Common myeloid progenitor, CD34-positive (primary cell): ENCODE measurements at regions not wholly inside any gene's neighbourhood (a gene's known extent, or its start where the extent isn't known, plus 50 kb on each side); places are given as distances from the start of the nearest gene placed in this dataset.

Source experiments
- CTCF ChIA-PET: fragments of 350-600 bp; sonication (Branson Sonifier 250); formaldehyde crosslinking; loops from one replicate; lab custom pipeline; 2021; ENCODE audit warnings: antibody characterized with exemption; lab: Charles Lee
- POLR2A ChIA-PET: fragments of 350-600 bp; sonication (Branson Sonifier 250); formaldehyde crosslinking; loops from one replicate; lab custom pipeline; 2021; ENCODE audit warnings: antibody characterized with exemption; lab: Charles Lee
- DNase-seq, 3 donors: peaks; one replicate each; pipeline versions ENCODE4 v3.0.0 to v3.0.0-alpha.2; 2013
- H3K27ac ChIP-seq, 2 experiments: 1 replicate in 1 of 2; 2 replicates in 1 of 2; pipeline ENCODE4 v1.7.0; 2013; ENCODE audit warnings: inconsistent platforms in 2 of 2, low read length in 2 of 2, mild to moderate bottlenecking in 2 of 2, low read depth in 1 of 2, moderate library complexity in 1 of 2; ENCODE audit not compliant: severe bottlenecking in 2 of 2, insufficient read depth in 1 of 2, poor library complexity in 1 of 2
- H3K27me3 ChIP-seq, 5 experiments: replicated peaks in 2 of 5; 1 replicate in 3 of 5; 2 replicates in 2 of 5; pipeline versions ENCODE4 v1.6.1 to v1.7.0; 2013; ENCODE audit warnings: low read length in 4 of 5, mild to moderate bottlenecking in 2 of 5, moderate library complexity in 2 of 5, inconsistent platforms in 1 of 5; ENCODE audit not compliant: insufficient read depth in 5 of 5, control insufficient read depth in 4 of 5
- H3K36me3 ChIP-seq, 4 experiments: 1 replicate in 2 of 4; 2 replicates in 2 of 4; pipeline versions ENCODE4 v1.6.1 to v1.7.0; 2013; ENCODE audit warnings: low read length in 3 of 4, control low read depth in 1 of 4, mild to moderate bottlenecking in 1 of 4; ENCODE audit not compliant: control insufficient read depth in 4 of 4, insufficient read depth in 4 of 4
- H3K4me1 ChIP-seq, 4 experiments: 1 replicate in 3 of 4; 2 replicates in 1 of 4; pipeline versions ENCODE4 v1.6.1 to v1.7.1; 2013; ENCODE audit warnings: low read length in 3 of 4, mild to moderate bottlenecking in 3 of 4, control low read depth in 1 of 4, inconsistent platforms in 1 of 4, moderate library complexity in 1 of 4; ENCODE audit not compliant: control insufficient read depth in 4 of 4, insufficient read depth in 4 of 4; ENCODE audit errors: control extremely low read depth in 1 of 4
- H3K4me3 ChIP-seq, 7 experiments: 1 replicate in 4 of 7; 2 replicates in 3 of 7; pipeline versions ENCODE4 v1.5.1 to v1.7.0; 2013; ENCODE audit warnings: mild to moderate bottlenecking in 7 of 7, low read length in 6 of 7, moderate library complexity in 6 of 7, inconsistent platforms in 2 of 7, low read depth in 2 of 7, control low read depth in 1 of 7; ENCODE audit not compliant: insufficient read depth in 4 of 7, control insufficient read depth in 1 of 7; ENCODE audit errors: extremely low read depth in 1 of 7
- H3K9me3 ChIP-seq, 5 experiments: 1 replicate in 4 of 5; 2 replicates in 1 of 5; pipeline versions ENCODE4 v1.6.1 to v1.7.1; 2013; ENCODE audit warnings: low read length in 4 of 5, mild to moderate bottlenecking in 2 of 5, inconsistent platforms in 1 of 5, low read depth in 1 of 5, moderate library complexity in 1 of 5; ENCODE audit not compliant: control insufficient read depth in 4 of 5, insufficient read depth in 2 of 5; ENCODE audit errors: control extremely low read depth in 1 of 5
- WGBS: methylation state at CpG from one replicate; pipeline ENCODE4 v1.1.5; 2013; ENCODE audit not compliant: insufficient coverage; 5-methylcytosine and 5-hydroxymethylcytosine counted together

GRCh38 chr6:142542704-142543233 lies 241.0 kb downstream of the ADGRG6 start:
- Histone ChIP-seq H3K9me3 (no peaks in the 10 kb centered on the region), H3K4me3 (no peak overlapping the region), H3K4me1 (no peaks in the 10 kb centered on the region), H3K36me3 (no peaks in the 10 kb centered on the region), H3K27ac (no peak overlapping the region), H3K27me3 (no peaks in the 10 kb centered on the region)
- ChIA-PET CTCF (no interaction called here), POLR2A (no interaction called here)
- no peak for DNase-seq
- 96% methylated on average over 8 of the region's 14 CpGs for WGBS

GRCh38 chr6:142543606-142544005 lies 241.8 kb downstream of the ADGRG6 start:
- Histone ChIP-seq H3K4me1 (no peaks in the 10 kb centered on the region), H3K4me3 (no peak overlapping the region), H3K9me3 (no peaks in the 10 kb centered on the region), H3K36me3 (no peaks in the 10 kb centered on the region), H3K27ac (no peak overlapping the region), H3K27me3 (no peaks in the 10 kb centered on the region)
- POLR2A ChIA-PET: no interaction called here
- 64% methylated on average over 2 of the region's 2 CpGs for WGBS
- CTCF ChIA-PET: no interaction called here
- no peak for DNase-seq

GRCh38 chr6:142544199-142544838 lies 242.5 kb downstream of the ADGRG6 start:
- ChIA-PET POLR2A (no interaction called here), CTCF (no interaction called here)
- Histone ChIP-seq H3K27ac (no peak overlapping the region), H3K4me1 (no peaks in the 10 kb centered on the region), H3K27me3 (no peaks in the 10 kb centered on the region), H3K9me3 (no peaks in the 10 kb centered on the region), H3K4me3 (no peak overlapping the region), H3K36me3 (no peaks in the 10 kb centered on the region)
- DNase-seq: no peak

GRCh38 chr6:142545147-142545546 lies 243.3 kb downstream of the ADGRG6 start:
- H3K27me3 ChIP-seq: no peaks in the 10 kb centered on the region
- WGBS: 80% methylated on average over 1 of the region's 4 CpGs
- CTCF ChIA-PET: no interaction called here

GRCh38 chr6:142548566-142548965 lies 246.8 kb downstream of the ADGRG6 start:
- Histone ChIP-seq H3K9me3 (no peaks in the 10 kb centered on the region), H3K27me3 (no peaks in the 10 kb centered on the region), H3K4me1 (no peaks in the 10 kb centered on the region), H3K27ac (no peak overlapping the region), H3K36me3 (no peaks in the 10 kb centered on the region), H3K4me3 (no peak overlapping the region)
- WGBS: 100% methylated on average over 1 of the region's 1 CpG
- ChIA-PET CTCF (no interaction called here), POLR2A (no interaction called here)
- DNase-seq: no peak

More at GRCh38 chr6:142545147-142545546, 243.3 kb downstream of the ADGRG6 start:
- DNase-seq: no peak
- Histone ChIP-seq H3K27ac (no peak overlapping the region), H3K4me1 (no peaks in the 10 kb centered on the region), H3K4me3 (no peak overlapping the region), H3K36me3 (no peaks in the 10 kb centered on the region), H3K9me3 (no peaks in the 10 kb centered on the region)
- POLR2A ChIA-PET: no interaction called here

GRCh38 chr6:142550310-142551063 lies 248.7 kb downstream of the ADGRG6 start:
- H3K27me3 ChIP-seq: no peaks in the 10 kb centered on the region
- POLR2A ChIA-PET: interaction anchor here (0.5 kb wide), 1 partner anchor 31 kb away, joined by 3 read pairs; no protein-coding TSS in a partner anchor
- CTCF ChIA-PET: no interaction called here
- H3K9me3 ChIP-seq: no peaks in the 10 kb centered on the region
- H3K36me3 ChIP-seq: no peaks in the 10 kb centered on the region
- no peak for DNase-seq
- no peaks in the 10 kb centered on the region for H3K4me1 ChIP-seq
- WGBS: 88% methylated on average over 5 of the region's 7 CpGs
- H3K4me3 ChIP-seq: no peak overlapping the region
- no peak overlapping the region for H3K27ac ChIP-seq

GRCh38 chr6:142551274-142551811 lies 249.5 kb downstream of the ADGRG6 start:
- H3K27ac ChIP-seq: no peak overlapping the region
- POLR2A ChIA-PET: interaction anchor here (0.5 kb wide), 1 partner anchor 32 kb away, joined by 3 read pairs; no protein-coding TSS in a partner anchor

More at GRCh38 chr6:142551274-142551811, 249.5 kb downstream of the ADGRG6 start:
- Histone ChIP-seq H3K4me1 (no peaks in the 10 kb centered on the region), H3K9me3 (no peaks in the 10 kb centered on the region), H3K36me3 (no peaks in the 10 kb centered on the region), H3K27me3 (no peaks in the 10 kb centered on the region), H3K4me3 (no peak overlapping the region)
- DNase-seq: peak in 2 of 3 donors; percentile 20 to 42
- CTCF ChIA-PET: interaction anchor here (1.3 kb wide), 1 partner anchor 15 kb away, joined by 4 read pairs; no protein-coding TSS in a partner anchor
- WGBS: 78% methylated on average over 9 of the region's 9 CpGs
